Right renal cortex interstitium (tissue), 3 donors: ENCODE measurements at regions not wholly inside any gene's neighbourhood (a gene's known extent, or its start where the extent isn't known, plus 50 kb on each side); places are given as distances from the start of the nearest gene placed in this dataset.
"Not testable (repeated sequence)": the region's sequence is repeated elsewhere in the genome, so short reads cannot be mapped to it uniquely, and the experiment has no call there.

ENCODE experiments used
- DNase-seq, 3 donors: peaks; one replicate each; pipeline ENCODE4 v3.0.0-alpha.2; 2013; ENCODE audit warnings: low read depth in 3 of 3, low spot score in 2 of 3

DNA sequence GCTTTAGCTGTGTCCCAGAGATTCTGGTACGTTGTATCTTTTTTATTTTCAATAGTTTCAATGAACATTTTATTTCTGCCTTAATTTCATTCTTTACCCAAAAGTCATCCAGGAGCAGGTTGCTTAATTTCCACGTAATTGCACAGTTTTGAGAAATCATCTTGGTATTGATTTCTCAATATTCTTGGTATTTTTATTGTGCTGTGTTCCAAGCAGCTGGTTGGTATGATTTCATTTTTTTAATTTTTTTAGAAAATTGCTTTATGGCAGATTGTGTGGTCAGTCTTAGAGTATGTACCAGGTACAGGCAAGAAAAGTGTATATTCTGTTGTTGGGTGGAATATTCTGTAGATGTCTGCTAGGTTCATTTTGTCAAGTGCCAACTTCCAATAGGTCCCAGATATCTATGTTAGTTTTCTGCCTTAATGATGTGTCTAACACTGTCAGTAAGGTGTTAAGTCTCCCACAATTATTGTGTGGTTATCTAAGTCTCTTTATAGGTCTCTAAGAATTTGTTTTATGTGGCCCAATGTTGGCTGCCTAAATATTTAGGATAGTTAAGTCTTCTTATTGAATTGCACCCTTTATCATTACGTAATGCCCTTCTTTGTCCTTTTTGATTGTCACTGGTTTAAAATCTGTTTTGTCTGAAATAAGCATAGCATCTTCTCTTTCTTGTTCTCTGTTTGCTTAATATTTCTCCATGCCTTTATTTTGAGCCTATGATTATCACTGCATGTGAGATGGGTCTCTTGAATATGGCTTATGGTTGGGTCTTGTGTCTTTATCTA, 366.9 kb upstream of the IRAK1BP1 start:
- DNase-seq, result no peak

GRCh38 chr6:78502386-78502887, 364.9 kb upstream of the IRAK1BP1 start:
- DNase-seq, result no peak

DNA sequence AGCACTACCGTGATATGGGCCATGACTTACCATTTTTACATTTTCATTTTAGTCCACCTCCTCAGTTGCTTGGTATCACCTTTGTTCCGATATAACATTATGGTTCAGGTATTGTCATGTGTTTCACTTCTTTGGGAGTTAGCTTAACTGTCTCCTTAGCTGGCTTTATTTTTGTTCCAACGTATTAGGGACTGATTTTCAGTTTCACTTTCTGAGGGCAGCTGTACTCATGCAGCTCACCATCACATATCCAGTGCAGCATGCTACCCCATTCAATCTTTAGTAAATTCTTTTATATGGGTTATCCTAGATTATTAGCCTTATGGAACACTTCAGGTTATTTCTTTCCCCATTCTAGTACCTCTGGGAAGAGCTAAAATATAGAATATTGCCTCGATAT, 362.2 kb upstream of the IRAK1BP1 start:
- no peak for DNase-seq

- DNase-seq, result no peak
Observed at GRCh38 chr6:78511009-78511408, 356.3 kb upstream of the IRAK1BP1 start.

DNA sequence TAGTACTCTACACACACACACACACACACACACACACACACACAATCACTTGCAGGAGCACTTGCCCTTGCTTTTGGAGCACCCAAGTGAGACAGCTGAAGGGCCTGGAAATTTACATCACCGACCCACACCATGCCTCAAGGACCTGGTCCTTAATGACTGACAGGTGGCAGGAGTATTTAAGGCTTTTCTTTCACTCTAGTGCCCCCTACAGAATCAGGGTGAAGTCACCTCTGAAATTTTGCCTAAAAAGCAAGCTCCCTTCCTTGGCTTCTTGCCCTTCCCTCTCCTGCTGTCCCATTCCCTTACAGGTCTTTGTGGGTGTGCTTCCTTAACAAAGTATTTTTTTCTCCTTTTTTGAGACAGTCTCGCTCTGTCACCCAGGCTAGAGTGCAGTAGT, 353.5 kb upstream of the IRAK1BP1 start:
- DNase-seq, result no peak

DNA sequence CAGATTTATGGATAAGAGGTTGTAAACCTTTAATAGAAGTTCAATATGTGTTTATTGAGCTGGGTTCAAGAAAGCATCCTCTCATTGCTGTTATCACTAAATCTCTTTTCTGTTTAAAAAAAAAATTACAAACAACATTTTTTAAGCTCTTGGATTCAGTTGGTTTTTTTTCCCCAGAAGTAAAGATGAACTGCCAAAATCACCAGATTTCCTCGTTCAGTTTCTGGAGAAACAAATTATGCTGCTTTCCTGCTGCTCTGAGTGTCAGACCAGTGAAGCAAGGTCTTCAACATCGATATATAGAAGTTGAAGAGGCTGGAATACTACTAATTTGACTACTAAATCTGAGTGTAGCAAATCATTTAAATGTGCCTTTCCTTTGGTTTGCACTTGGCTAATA, 352.1 kb upstream of the IRAK1BP1 start:
- DNase-seq, result no peak

GRCh38 chr6:78517399-78517798, 350.0 kb upstream of the IRAK1BP1 start:
- DNase-seq, result no peak

- DNase-seq, result no peak
Observed at GRCh38 chr6:78523622-78524021, 343.7 kb upstream of the IRAK1BP1 start.

DNA sequence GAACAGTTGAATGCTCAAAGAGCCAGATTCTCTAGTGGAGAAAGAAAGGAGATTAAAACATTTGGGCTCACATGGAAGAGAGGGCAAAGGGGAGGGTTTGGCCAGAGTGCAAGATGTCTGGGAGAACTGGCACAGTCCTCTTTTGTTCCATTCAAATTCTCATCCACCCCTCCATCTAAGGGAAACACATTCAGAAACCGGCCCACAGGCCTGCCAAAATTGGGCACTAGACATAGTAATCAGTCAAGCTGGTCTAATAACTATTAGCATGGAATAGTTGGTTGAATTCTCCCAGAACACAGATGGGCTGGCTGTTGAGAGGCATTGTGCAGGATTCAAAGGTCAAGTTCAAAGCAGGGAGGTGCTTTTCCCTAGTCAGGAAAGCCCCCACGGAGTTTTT, 341.4 kb upstream of the IRAK1BP1 start:
- no peak for DNase-seq

GRCh38 chr6:78526432-78526831, 340.9 kb upstream of the IRAK1BP1 start:
- no peak for DNase-seq

- DNase-seq, result no peak
Observed at GRCh38 chr6:78528926-78529325, 338.4 kb upstream of the IRAK1BP1 start.

DNA sequence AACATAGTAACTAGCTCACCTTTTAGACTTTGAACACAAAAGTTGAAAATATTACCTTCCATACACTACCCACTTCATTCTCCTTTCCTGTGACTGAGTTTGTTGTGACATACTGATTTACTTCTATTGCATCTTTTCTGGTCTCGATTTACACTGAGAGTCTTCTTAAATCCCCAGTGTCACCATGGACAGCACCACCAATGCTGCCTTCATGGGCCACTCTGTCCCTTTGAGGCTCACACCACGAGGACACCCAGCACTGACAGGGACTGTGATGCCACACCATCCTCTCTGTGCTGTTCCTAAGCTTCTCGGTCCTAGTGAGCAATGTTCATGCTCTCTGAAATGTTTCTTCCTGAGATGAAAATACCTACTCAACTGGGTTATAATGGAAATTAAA, 337.1 kb upstream of the IRAK1BP1 start:
- DNase-seq, result no peak

DNA sequence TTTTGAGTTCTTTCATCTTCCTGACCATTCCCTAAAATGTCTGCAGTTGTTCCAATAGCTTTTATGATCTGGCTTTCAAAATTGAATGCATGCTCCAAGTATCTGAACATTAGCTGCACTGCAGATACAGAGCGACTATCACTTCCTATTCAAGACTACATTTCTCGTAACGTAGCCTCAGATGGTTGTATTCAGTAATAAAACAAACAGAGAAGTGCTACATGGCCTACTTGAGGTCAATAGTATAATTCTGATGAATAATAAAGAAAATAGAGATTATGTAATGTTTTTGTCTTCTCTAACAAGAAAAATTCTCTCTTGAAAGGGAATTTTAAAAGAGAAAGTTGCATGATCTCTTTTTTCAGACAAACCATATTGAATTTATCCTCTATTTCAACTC, 333.9 kb upstream of the IRAK1BP1 start:
- no peak for DNase-seq

DNA sequence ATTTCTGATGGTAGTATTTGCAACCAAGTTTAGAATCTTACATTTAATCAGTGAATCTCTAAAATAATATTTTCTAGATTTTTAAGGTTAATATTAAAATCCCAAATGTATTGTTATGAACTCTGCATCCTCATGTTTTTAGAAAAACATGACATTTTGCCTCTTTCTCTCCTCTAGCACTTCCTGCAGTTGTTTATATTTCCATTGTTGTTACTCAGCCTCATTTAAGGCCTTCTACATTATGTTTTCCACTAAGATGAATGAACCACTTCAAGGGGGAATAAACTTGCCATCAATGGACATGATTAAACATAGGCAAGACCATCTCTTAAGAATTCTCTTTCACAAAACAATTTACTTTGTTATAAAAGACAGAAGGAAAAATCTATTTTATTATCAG, 333.5 kb upstream of the IRAK1BP1 start:
- DNase-seq, result no peak

DNA sequence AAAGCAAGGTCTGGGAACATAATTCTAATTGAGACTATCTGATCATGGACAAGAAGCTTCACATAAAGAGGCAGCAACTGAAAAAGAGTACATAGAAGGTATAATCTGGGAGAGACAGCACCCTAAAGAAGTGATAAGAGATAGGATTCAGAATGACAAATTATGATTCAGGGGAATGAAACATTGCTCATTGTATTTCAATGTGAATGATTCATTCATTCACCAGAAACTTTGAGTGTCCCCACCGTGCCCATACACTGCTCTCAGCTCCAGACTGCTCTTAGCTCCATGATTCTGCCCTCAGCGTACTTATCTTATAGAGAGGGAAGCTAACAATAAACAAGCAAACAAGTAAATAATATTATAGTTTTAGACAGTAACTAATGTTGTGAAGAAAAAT, 329.3 kb upstream of the IRAK1BP1 start:
- no peak for DNase-seq

DNA sequence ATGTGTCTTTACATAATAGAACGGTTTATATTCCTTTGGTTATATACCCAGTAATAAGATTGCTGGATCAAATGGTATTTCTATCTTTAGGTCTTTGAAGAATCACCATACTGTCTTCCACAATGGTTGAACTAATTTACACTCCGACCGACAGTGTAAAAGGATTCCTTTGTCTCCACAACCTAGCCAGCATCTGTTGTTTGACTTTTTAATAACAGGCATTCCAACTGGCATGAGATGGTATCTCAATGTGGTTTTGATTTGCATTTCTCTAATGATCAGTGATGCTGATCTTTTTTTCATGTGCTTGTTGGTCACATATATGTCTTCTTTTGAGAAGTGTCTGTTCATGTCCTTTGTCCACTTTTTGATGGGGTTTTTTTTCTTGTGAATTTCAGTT, 319.7 kb upstream of the IRAK1BP1 start:
- not testable (repeated sequence) for DNase-seq

DNA sequence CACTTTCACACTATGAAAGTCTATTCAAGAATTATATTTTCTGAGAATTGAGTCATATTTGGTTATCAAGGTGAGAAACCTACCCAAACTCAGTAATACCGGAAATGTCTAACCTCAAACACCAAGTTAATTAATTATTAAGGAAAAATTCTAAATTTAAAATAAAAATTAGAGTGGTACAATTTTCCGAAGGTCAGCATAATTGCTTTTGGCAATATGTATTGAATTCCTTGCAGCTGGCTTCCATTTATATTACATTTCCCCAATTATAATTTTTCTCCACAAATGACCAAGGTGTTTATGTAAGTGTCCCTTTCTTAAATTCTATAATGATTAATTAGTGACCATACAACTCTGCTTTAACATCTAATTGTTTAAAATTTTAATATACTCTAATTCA, 316.0 kb upstream of the IRAK1BP1 start:
- no peak for DNase-seq

DNA sequence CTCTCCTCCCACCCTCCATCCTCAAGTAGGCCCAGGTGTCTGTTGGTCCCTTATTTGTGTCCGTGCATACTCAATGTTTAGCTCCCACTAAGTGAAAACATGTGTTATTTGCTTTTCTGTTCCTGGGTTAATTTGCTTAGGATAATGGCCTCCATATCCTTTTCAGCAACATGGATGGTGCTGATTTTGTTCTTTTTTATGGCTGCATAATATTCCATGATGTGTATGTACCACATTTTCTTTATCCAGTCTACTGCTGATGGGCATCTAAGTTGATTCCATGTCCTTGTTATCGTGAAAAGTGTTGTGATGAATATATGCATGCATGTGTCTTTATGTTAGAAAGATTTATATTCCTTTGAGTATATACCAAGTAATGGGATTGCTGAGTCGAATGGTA, 314.9 kb upstream of the IRAK1BP1 start:
- no peak for DNase-seq

GRCh38 chr6:78554341-78554740, 313.0 kb upstream of the IRAK1BP1 start:
- no peak for DNase-seq

GRCh38 chr6:78559056-78559455, 308.3 kb upstream of the IRAK1BP1 start:
- DNase-seq, result no peak

DNA sequence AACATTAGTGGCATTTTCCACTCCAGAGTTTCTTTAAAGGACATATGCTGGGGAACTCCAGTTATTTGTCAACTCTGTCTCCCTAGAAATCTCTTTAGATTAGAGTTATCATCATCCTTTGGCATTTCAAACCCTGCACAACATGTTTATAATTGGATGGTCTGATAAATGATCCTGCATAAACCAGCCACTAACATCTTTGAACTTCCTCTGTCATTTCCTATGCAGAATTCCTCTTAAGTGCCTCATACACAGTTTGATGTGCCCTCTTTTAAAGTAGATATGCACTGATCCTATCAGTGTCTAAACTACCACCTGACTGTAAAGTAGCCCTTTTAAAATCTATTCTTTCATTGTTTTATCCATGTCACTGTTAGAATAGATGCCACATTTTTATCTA, 306.3 kb upstream of the IRAK1BP1 start:
- DNase-seq, result no peak

DNA sequence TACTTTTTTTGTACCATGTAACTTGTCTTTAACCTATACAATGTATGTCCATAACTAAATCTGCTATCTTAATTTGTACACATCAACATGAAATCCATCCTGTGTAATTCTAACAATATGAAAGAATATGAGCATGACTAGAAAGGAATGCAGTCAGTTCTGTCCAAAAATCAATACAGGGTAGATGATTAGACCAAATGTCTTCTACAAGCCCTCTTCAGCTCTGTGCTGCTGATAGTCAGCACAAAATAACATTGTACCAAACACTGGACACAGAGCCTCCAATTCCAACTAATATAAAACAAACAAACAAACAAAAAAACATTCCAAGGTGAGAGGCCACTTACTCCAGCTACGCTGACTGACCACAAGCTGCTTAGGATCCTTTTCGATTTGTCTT, 301.4 kb upstream of the IRAK1BP1 start:
- no peak for DNase-seq

GRCh38 chr6:78570044-78570443, 297.3 kb upstream of the IRAK1BP1 start:
- DNase-seq, result no peak
